ENCODE measurements at regions not wholly inside any gene's neighbourhood (a gene's known extent, or its start where the extent isn't known, plus 50 kb on each side); places are given as distances from the start of the nearest gene placed in this dataset.

- H3K9me3 ChIP-seq (ENCODE audit: low read length) = no peaks in the 10 kb centered on the region
- no TSS peak for BruUV-seq (replicated peaks)
- no peaks in the 10 kb centered on the region for H3K27me3 ChIP-seq (ENCODE audit: low read length)
- H3K36me3 ChIP-seq (ENCODE audit: low read depth, low read length) = no peaks in the 10 kb centered on the region
- no peaks in the 10 kb centered on the region for H3K9me2 ChIP-seq (replicated peaks; ENCODE audit: low read length)
- intact Hi-C loops (cut with micrococcal nuclease) = no loop called here
- no peaks in the 10 kb centered on the region for H4K20me1 ChIP-seq (ENCODE audit: low read length)
- no peaks in the 10 kb centered on the region for H3K79me2 ChIP-seq (ENCODE audit: low read length)
- no peak overlapping the region for H3K9ac ChIP-seq (ENCODE audit: low read length)
- H3K4me3 ChIP-seq (ENCODE audit: low read length) = no peak overlapping the region
- ChIA-PET CTCF (no interaction called here), POLR2A (ENCODE audit: unreplicated experiment) (no interaction called here)
- ATAC-seq = no peak
- no peak overlapping the region for H3K4me2 ChIP-seq (ENCODE audit: low read length)
- no peaks in the 10 kb centered on the region for H3K4me1 ChIP-seq (ENCODE audit: insufficient read depth, low read length)
- H2AFZ ChIP-seq (ENCODE audit: low read length) = no peak overlapping the region
- H3F3A ChIP-seq (ENCODE audit: low read length, unreplicated experiment) = no peaks in the 10 kb centered on the region
- no peak for TF ChIP-seq CTCF (conservative IDR thresholded peaks at IDR 0.05; ENCODE audit: low read depth, low read length)
- no peak for TF ChIP-seq EZH2 (IDR thresholded peaks at IDR 0.05; ENCODE audit: low read length, unreplicated experiment)
- TF ChIP-seq EZH2phosphoT487 (IDR thresholded peaks at IDR 0.05; ENCODE audit: borderline replicate concordance, low read length) = no peak
- DNase-seq = no peak
- H3K27ac ChIP-seq (ENCODE audit: low read length) = no peak overlapping the region
These were observed 98.6 kb upstream of the ACTBL2 start for GRCh38 chr5:57581222-57581621.

- no peak overlapping the region for H3K4me2 ChIP-seq (ENCODE audit: low read length)
- H3F3A ChIP-seq (ENCODE audit: low read length, unreplicated experiment) = no peaks in the 10 kb centered on the region
- no peaks in the 10 kb centered on the region for H3K27me3 ChIP-seq (ENCODE audit: low read length)
- no peaks in the 10 kb centered on the region for H4K20me1 ChIP-seq (ENCODE audit: low read length)
- no peak for DNase-seq
- H3K36me3 ChIP-seq (ENCODE audit: low read depth, low read length) = no peaks in the 10 kb centered on the region
- POLR2A ChIA-PET (ENCODE audit: unreplicated experiment) = no interaction called here
- no peak overlapping the region for H3K4me3 ChIP-seq (ENCODE audit: low read length)
- H2AFZ ChIP-seq (ENCODE audit: low read length) = no peak overlapping the region
- no TSS peak for BruUV-seq (replicated peaks)
- no peak for TF ChIP-seq EZH2 (IDR thresholded peaks at IDR 0.05; ENCODE audit: low read length, unreplicated experiment)
- H3K9me3 ChIP-seq (ENCODE audit: low read length) = no peaks in the 10 kb centered on the region
- CTCF ChIA-PET = no interaction called here
- H3K79me2 ChIP-seq (ENCODE audit: low read length) = no peaks in the 10 kb centered on the region
- no peaks in the 10 kb centered on the region for H3K4me1 ChIP-seq (ENCODE audit: insufficient read depth, low read length)
- intact Hi-C loops (cut with micrococcal nuclease) = no loop called here
- H3K9me2 ChIP-seq (replicated peaks; ENCODE audit: low read length) = no peaks in the 10 kb centered on the region
- H3K27ac ChIP-seq (ENCODE audit: low read length) = no peak overlapping the region
- ATAC-seq = no peak
- H3K9ac ChIP-seq (ENCODE audit: low read length) = no peak overlapping the region
These were observed 95.0 kb upstream of the ACTBL2 start for GRCh38 chr5:57577432-57578175.

- TF ChIP-seq EZH2phosphoT487 (IDR thresholded peaks at IDR 0.05; ENCODE audit: borderline replicate concordance, low read length) = no peak
- TF ChIP-seq EZH2 (IDR thresholded peaks at IDR 0.05; ENCODE audit: low read length, unreplicated experiment) = no peak
- no peak for TF ChIP-seq CTCF (conservative IDR thresholded peaks at IDR 0.05; ENCODE audit: low read depth, low read length)
- CTCF ChIA-PET = no interaction called here
- POLR2A ChIA-PET (ENCODE audit: unreplicated experiment) = no interaction called here
- no peaks in the 10 kb centered on the region for H3K36me3 ChIP-seq (ENCODE audit: low read depth, low read length)
- DNase-seq = no peak
- H3K27me3 ChIP-seq (ENCODE audit: low read length) = no peaks in the 10 kb centered on the region
- H3K4me1 ChIP-seq (ENCODE audit: insufficient read depth, low read length) = no peaks in the 10 kb centered on the region
- no peak overlapping the region for H2AFZ ChIP-seq (ENCODE audit: low read length)
- no peaks in the 10 kb centered on the region for H3K9me3 ChIP-seq (ENCODE audit: low read length)
- no peaks in the 10 kb centered on the region for H3K9me2 ChIP-seq (replicated peaks; ENCODE audit: low read length)
- no peak for ATAC-seq
- H3K4me2 ChIP-seq (ENCODE audit: low read length) = no peak overlapping the region
- H3K4me3 ChIP-seq (ENCODE audit: low read length) = no peak overlapping the region
- no peaks in the 10 kb centered on the region for H3K79me2 ChIP-seq (ENCODE audit: low read length)
- H3F3A ChIP-seq (ENCODE audit: low read length, unreplicated experiment) = no peaks in the 10 kb centered on the region
- intact Hi-C loops (cut with micrococcal nuclease) = no loop called here
- no peak overlapping the region for H3K27ac ChIP-seq (ENCODE audit: low read length)
- H4K20me1 ChIP-seq (ENCODE audit: low read length) = no peaks in the 10 kb centered on the region
- no TSS peak for BruUV-seq (replicated peaks)
- H3K9ac ChIP-seq (ENCODE audit: low read length) = no peak overlapping the region
These were observed 93.7 kb upstream of the ACTBL2 start for GRCh38 chr5:57576317-57576716.

All from PC-3 (cell line).